ENCODE measurements at regions not wholly inside any gene's neighbourhood (a gene's known extent, or its start where the extent isn't known, plus 50 kb on each side); places are given as distances from the start of the nearest gene placed in this dataset.

DNA sequence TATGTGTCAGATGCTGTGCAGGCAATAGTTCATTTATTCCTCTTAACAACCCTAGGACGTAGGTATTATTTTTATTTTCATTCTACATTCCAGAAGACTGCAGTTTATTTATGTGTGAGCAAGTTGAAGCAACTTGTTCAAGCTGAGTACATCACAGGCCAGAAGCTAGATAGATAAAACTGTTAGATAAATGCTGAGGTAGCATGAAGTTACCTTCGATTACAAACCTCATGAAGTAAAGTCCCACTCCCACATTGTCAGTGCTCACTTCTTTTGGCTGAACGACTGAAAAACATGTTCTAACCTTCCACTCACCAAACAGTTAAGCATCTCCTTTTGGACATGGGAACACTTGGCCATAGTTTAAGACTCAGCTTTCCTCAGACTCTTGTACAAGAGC is 439.2 kb downstream of the TNS1 start:
- Mint-ChIP-seq H3K4me3 (no peak overlapping the region), H3K36me3 (ENCODE audit: insufficient read depth) (peaks cover 2% of the 10 kb centered on the region), H3K4me1 (ENCODE audit: low read depth) (no peaks in the 10 kb centered on the region), H3K27me3 (ENCODE audit: low read depth) (no peaks in the 10 kb centered on the region), H3K9me3 (peaks cover 6% of the 10 kb centered on the region)
- DNase-seq, result no peak
- ATAC-seq, result no peak

DNA sequence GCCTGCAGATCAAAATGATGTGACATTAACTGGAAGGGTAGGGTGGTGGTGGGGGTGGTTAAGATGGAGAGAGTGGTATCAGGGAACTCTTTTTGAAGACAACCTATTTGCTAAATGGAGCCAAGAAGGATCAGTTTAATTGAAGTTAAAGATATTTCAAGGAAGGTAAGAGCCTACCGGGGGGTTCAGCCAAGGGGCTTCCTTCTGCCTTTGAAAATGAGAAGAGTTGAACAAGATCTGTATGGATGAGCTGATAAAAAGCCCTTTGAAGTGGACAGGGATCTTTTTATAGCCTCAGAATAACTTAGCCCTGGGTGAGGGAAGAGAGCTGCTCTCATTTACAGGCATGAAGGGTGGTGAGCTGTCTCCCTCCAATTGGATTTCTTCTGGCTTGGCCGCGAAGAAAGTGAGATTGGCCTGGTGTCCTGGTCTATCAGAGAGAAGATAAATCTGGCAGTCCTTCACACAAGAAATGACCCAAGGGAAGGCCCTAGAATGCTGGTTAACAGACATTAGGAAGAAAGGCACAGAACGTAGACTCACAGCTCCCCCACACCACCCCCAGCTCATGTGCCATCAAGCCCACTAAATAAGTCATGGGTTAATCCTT is 439.8 kb downstream of the TNS1 start:
- peaks cover 2% of the 10 kb centered on the region for H3K36me3 Mint-ChIP-seq (ENCODE audit: insufficient read depth)
- ATAC-seq (no peak), DNase-seq (no peak)
- H3K27me3 Mint-ChIP-seq (ENCODE audit: low read depth), result no peaks in the 10 kb centered on the region
- H3K9me3 Mint-ChIP-seq, result peaks cover 6% of the 10 kb centered on the region
- H3K4me3 Mint-ChIP-seq, result no peak overlapping the region
- no peaks in the 10 kb centered on the region for H3K4me1 Mint-ChIP-seq (ENCODE audit: low read depth)

DNA sequence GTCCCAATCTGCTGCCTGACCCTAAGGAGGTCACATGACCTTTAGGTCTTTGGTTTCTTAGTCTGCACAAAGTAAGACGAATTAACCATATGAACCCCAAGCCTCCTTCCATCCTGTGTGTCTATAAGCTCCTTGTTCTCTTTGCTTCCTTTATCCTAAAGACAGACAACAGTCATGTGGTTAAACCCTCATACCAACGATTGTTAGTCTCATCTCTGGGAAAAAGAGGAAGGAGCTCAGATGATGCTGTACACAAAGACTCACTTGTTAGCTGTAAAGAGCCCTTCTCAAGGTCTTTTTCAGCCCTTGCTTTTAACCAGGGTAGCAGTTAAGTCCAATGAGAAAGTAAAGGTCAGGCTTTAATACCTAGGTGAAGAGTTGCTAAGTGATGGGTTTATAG is 443.7 kb downstream of the TNS1 start:
- Mint-ChIP-seq H3K4me3 (no peak overlapping the region), H3K9me3 (peaks cover 6% of the 10 kb centered on the region), H3K27me3 (ENCODE audit: low read depth) (no peaks in the 10 kb centered on the region), H3K36me3 (ENCODE audit: insufficient read depth) (peaks cover 2% of the 10 kb centered on the region), H3K4me1 (ENCODE audit: low read depth) (peaks cover 2% of the 10 kb centered on the region)
- ATAC-seq (no peak), DNase-seq (no peak)

DNA sequence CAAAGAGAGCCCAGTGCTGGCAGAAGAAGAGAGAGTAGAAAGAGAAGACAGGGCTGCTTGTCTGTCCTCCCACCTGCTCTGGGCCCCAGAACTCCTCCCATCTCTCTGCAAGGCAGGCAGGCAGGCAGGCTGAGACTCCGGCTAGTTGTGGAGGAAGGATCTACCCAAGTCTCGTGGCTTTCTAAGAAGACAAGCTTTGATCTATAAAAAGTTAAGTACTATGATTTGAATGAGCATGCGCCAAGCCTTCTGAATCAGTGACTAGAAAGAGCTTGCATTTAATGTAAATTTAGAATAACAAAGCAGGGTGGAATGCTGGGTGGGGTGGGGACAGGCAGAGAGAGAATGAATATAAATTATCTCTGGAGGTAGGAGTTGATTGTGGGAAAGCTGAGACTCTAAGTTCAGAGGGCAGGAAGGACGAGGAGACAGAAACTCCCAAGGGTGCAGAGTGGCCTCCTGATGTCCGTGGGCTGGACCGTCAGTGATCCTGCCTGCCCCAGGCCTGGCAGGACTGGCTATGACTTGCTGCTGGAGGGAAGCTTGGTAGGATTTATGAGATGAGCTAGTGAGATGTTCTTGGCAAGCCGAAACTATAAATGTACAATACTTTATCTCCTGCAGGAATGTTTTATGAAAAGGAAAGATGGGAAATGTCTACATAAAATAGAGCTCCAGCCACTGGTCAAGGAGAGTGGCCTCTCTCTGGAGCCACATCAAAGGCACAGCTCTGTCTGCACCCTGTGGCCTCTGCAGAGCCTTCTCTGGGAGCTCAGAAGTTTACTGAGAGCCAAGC is 447.5 kb downstream of the TNS1 start:
- Mint-ChIP-seq H3K27me3 (ENCODE audit: low read depth) (no peaks in the 10 kb centered on the region), H3K4me3 (no peak overlapping the region), H3K4me1 (ENCODE audit: low read depth) (peaks cover 2% of the 10 kb centered on the region), H3K36me3 (ENCODE audit: insufficient read depth) (no peaks in the 10 kb centered on the region), H3K9me3 (no peaks in the 10 kb centered on the region)
- no peak for DNase-seq
- ATAC-seq, result no peak

DNA sequence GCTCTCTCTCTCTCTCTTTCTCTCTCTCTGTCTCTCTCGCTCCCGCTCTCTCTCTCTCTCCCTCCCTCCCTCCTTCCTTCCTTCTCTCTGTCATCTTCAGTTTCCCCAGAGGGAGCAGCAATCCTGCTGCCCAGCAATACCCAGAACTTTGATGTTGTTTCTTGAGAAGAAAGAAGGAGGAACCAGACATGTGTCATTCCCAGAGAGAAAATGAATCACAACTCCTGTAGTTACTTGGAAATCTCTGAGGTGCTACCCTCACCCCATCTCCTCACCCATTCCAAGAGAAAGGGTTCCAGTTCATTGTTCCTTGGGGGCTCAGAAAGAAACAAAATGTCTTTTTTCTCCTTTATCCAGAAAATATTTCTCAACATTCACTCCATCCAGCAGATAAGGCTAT is 449.1 kb downstream of the TNS1 start:
- Mint-ChIP-seq H3K4me3 (no peak overlapping the region), H3K4me1 (ENCODE audit: low read depth) (peaks cover 2% of the 10 kb centered on the region), H3K27me3 (ENCODE audit: low read depth) (no peaks in the 10 kb centered on the region), H3K9me3 (no peaks in the 10 kb centered on the region), H3K36me3 (ENCODE audit: insufficient read depth) (no peaks in the 10 kb centered on the region)
- DNase-seq (no peak), ATAC-seq (no peak)

DNA sequence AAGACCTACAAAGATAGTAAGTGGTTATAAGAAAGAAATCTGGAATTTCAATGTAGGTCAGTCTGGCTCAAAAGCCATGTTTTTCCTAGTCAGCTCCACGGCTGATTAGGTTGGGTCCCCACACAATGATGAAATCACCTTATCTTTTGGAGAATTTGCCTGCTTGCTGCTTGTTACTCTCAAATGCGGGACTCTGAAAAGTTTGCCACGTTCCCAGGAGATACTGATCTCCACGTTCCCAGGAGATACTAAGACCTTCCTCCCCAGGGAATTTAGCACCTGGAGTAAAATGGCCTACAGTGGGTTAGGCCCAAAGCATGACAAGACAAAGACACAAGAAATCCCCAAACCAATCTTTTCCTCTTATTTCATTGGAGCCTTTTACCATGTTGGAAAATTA is 449.6 kb downstream of the TNS1 start:
- H3K27me3 Mint-ChIP-seq (ENCODE audit: low read depth), result no peaks in the 10 kb centered on the region
- no peaks in the 10 kb centered on the region for H3K36me3 Mint-ChIP-seq (ENCODE audit: insufficient read depth)
- H3K9me3 Mint-ChIP-seq, result no peaks in the 10 kb centered on the region
- H3K4me3 Mint-ChIP-seq, result no peak overlapping the region
- no peak for ATAC-seq
- no peak for DNase-seq
- H3K4me1 Mint-ChIP-seq (ENCODE audit: low read depth), result peaks cover 2% of the 10 kb centered on the region

DNA sequence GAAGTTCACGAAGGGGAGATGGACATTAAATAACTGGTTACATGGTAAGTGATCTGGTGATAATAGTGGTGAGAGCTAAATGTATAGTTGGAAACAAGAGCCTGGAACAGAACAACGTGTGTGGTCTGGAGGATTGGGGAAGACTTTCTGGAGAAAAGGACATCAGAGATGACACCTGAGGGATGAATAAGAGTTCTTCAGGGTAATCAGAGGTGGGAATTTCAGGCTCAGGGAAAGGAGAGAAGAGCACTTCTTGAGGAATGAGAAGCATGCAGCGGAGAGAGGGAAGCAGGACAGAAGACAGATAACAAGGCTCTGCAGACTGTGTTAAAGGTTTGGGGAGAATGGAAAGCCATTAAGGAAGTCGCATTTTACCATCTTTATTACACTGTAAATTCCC is 450.7 kb downstream of the TNS1 start:
- H3K4me3 Mint-ChIP-seq, result no peak overlapping the region
- H3K9me3 Mint-ChIP-seq, result no peaks in the 10 kb centered on the region
- H3K27me3 Mint-ChIP-seq (ENCODE audit: low read depth), result no peaks in the 10 kb centered on the region
- ATAC-seq (no peak), DNase-seq (no peak)
- no peaks in the 10 kb centered on the region for H3K36me3 Mint-ChIP-seq (ENCODE audit: insufficient read depth)
- peaks cover 2% of the 10 kb centered on the region for H3K4me1 Mint-ChIP-seq (ENCODE audit: low read depth)

DNA sequence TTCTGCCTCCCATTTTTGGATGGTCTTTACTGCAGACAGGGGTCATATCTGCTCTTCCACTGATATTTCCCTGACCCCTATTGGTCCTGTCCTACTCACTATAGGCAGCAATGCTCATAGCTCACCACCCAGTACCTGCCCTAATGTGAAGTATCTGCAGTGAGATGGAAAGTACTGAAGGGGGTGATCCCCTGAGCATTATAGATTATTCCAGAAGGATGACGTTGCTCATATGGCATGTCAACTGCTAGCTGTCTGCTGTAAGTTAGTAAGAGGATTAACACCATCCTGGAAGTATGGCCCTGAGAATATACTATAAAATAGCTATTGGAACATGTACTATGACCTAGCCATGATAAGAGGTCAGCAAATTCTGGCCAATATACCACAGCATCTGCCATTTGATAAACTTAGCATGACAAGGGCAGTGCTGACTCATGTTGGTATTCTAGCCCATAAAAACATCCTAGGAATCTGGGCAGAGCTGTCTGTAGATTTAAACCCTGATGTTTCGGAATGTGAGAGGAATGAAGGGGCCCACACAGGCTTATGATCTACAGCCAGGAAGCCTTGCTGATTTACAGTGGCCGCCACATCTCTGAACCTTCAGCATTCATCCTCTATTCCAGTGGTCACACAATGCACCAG is 451.4 kb downstream of the TNS1 start:
- Mint-ChIP-seq H3K9me3 (no peaks in the 10 kb centered on the region), H3K4me3 (no peak overlapping the region), H3K4me1 (ENCODE audit: low read depth) (peaks cover 2% of the 10 kb centered on the region), H3K27me3 (ENCODE audit: low read depth) (peaks cover 1% of the 10 kb centered on the region), H3K36me3 (ENCODE audit: insufficient read depth) (no peaks in the 10 kb centered on the region)
- DNase-seq (no peak), ATAC-seq (no peak)

DNA sequence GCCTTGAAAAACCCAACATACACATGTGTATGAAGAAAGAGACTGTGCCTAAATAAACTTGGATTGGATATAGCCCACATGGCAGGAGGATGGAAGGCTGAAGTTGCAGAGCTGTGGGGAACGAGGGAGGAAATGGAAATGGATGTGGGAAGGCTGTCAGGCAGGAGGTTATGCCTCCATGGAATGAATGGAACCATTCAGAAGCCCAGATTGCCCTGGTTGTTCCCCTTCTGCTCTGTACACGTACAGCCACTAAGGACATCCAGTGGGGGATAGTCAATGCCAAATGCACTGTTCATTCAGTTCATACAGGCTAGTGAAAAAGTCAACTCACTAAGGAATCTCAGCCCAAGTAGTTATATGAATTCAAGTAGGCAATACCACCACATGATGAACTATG is 463.7 kb downstream of the TNS1 start:
- H3K9me3 Mint-ChIP-seq, result no peaks in the 10 kb centered on the region
- no peak overlapping the region for H3K4me3 Mint-ChIP-seq
- ATAC-seq, result no peak
- no peaks in the 10 kb centered on the region for H3K36me3 Mint-ChIP-seq (ENCODE audit: insufficient read depth)
- H3K4me1 Mint-ChIP-seq (ENCODE audit: low read depth), result no peaks in the 10 kb centered on the region
- no peaks in the 10 kb centered on the region for H3K27me3 Mint-ChIP-seq (ENCODE audit: low read depth)
- DNase-seq, result no peak

DNA sequence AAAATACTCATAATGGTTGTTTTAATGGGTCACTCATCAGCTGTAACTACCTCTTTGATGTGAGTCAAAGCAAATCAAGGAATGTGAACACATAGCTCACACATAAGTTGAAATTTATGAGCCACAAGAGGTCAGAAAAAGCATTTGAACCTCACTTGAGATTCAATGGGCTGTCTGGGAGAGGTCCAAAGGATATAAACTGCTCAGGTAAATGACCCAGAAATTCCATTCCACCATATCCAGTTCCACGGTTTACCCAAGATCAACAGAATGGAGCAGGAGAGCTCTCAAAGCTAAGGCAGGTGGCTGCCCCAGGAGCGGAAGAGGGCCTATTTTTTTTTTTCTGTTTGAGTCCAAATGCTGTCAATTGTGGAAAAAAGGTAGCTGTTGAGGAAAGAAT is 464.1 kb downstream of the TNS1 start:
- no peaks in the 10 kb centered on the region for H3K4me1 Mint-ChIP-seq (ENCODE audit: low read depth)
- DNase-seq, result no peak
- no peaks in the 10 kb centered on the region for H3K27me3 Mint-ChIP-seq (ENCODE audit: low read depth)
- no peak for ATAC-seq
- H3K36me3 Mint-ChIP-seq (ENCODE audit: insufficient read depth), result no peaks in the 10 kb centered on the region
- H3K9me3 Mint-ChIP-seq, result no peaks in the 10 kb centered on the region
- no peak overlapping the region for H3K4me3 Mint-ChIP-seq

DNA sequence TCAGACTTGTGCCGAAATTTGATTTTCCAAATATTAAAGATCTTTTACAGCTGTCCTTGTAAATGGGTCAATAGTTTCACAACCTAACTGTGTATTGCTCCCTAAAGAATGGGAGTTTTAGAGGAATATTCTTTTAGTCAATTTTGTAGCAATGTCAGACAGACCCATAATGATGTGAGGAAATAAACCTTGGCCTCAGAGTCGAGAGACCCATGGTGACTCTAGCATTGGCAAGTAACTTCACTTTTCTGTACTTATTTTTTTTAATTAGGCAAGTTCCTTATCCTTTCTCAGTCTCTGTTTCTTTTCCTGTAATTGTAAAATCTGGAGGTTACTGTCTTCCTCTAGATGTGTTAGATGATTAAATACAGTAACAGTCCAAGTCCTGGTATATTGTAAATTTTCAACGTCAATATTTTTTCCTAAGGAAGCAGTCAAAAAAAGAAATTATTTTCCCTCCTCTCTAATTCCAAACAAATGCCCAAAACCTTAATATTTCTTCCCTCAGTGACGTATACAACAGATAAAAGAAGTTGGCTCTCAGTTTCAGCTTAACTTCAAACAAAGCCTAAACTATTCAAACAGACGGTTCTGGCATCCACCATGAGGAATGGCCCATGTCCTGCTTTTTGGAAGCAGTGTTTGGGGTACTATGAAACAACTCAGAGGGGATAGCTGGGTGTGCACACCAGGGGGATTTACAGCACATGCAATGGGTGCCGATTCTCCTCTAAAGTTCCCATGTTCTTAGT is 466.7 kb downstream of the TNS1 start:
- Mint-ChIP-seq H3K36me3 (ENCODE audit: insufficient read depth) (no peaks in the 10 kb centered on the region), H3K9me3 (peaks cover 6% of the 10 kb centered on the region), H3K27me3 (ENCODE audit: low read depth) (no peaks in the 10 kb centered on the region), H3K4me3 (no peak overlapping the region), H3K4me1 (ENCODE audit: low read depth) (no peaks in the 10 kb centered on the region)
- ATAC-seq (no peak), DNase-seq (no peak)

DNA sequence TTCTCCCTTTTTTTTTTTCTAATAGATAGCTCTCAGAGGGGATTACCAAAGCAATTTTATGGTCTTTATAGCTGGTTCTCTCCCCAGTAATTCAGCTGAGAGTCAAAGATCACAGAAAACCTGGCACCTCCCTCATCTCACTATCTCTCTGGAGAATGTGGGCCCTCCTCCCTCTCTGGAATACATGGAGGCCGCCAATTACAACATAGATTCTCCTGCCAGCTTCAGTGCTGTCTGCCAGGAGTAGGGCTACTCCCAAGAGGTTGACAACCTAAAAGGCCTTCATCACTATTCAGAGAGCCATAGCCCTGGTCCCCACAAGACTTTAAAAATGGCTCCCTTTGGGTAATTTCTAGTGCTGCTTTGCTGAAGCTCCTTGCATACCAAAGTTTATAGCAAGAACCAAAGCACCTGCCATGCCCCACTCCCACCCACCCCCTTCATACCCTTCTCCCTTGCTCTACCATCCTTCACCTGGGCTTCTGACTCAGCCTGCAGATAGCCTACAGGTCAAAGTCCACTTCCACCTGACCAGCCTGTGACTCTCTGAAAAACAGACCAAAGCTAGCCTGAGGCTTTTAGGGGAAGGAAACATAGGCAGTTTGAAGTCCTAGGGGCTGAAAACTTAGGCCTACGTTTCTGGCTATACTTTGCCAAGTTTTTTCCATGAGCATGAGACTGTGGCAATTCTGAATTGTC is 472.3 kb downstream of the TNS1 start:
- H3K4me1 Mint-ChIP-seq (ENCODE audit: low read depth), result no peaks in the 10 kb centered on the region
- no peak overlapping the region for H3K4me3 Mint-ChIP-seq
- no peaks in the 10 kb centered on the region for H3K27me3 Mint-ChIP-seq (ENCODE audit: low read depth)
- peaks cover 8% of the 10 kb centered on the region for H3K9me3 Mint-ChIP-seq
- ATAC-seq (no peak), DNase-seq (no peak)
- no peaks in the 10 kb centered on the region for H3K36me3 Mint-ChIP-seq (ENCODE audit: insufficient read depth)

DNA sequence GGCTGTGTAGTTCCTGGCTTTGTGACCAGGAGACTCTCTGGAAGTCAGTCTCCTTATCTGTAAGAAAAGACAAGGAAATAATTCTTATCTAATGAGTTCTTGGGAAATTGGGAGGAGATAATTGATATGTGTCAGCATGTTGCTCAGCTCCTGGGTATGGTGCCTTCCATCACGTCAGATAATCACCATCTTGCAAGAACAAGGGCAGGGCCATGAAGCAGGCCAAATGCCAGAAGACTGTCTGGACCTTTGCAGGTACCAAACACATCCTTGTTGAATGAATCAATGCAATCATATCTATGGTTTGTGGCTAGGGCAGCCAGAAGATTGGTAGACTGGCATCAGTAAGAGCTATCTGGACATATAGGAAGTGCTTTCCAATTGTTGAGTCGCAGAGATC is 473.5 kb downstream of the TNS1 start:
- no peaks in the 10 kb centered on the region for H3K4me1 Mint-ChIP-seq (ENCODE audit: low read depth)

DNA sequence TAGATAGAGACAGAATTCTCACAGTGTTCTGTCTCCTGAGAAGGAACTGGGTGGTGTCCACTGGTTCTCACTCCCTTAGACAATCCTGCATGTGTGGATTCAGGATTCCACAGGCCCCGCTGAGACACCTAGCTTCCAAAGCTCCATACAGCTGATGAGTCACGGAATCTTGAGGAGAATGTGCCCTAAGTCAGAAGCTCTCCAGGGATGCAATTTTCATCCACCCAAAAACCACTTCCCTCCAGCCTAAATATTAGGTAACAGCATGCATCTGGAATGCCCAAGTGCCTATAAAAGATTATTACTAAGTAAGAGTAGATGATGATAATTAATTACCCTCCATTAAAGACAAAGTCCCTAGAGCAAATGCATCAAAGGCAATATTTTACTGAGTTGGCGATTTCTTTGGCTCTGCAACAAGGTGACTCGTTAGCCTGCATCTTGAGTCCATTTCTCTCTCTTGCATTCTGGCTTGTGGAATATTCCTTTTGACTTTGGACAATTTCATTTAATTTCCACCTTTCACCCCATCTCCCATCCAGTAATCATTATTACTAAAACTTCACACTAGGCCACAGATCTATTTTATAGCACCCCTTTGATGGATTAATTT is 475.1 kb downstream of the TNS1 start:
- H3K4me1 Mint-ChIP-seq (ENCODE audit: low read depth), result no peaks in the 10 kb centered on the region
- DNase-seq, result no peak
- peaks cover 4% of the 10 kb centered on the region for H3K9me3 Mint-ChIP-seq
- H3K36me3 Mint-ChIP-seq (ENCODE audit: insufficient read depth), result no peaks in the 10 kb centered on the region
- no peak for ATAC-seq
- H3K27me3 Mint-ChIP-seq (ENCODE audit: low read depth), result no peaks in the 10 kb centered on the region
- no peak overlapping the region for H3K4me3 Mint-ChIP-seq

More for the DNA sequence above, 473.5 kb downstream of the TNS1 start:
- DNase-seq, result no peak
- Mint-ChIP-seq H3K4me3 (no peak overlapping the region), H3K9me3 (peaks cover 8% of the 10 kb centered on the region), H3K36me3 (ENCODE audit: insufficient read depth) (no peaks in the 10 kb centered on the region), H3K27me3 (ENCODE audit: low read depth) (no peaks in the 10 kb centered on the region)
- ATAC-seq, result no peak

Data from activated T-cell treated with anti-CD3 and anti-CD28 coated beads, Interleukin-2, amount 50 U/mL, for 4 hours (primary cell).